GM10266 (cell line): ENCODE measurements at regions not wholly inside any gene's neighbourhood (a gene's known extent, or its start where the extent isn't known, plus 50 kb on each side); places are given as distances from the start of the nearest gene placed in this dataset.

Source experiments
- DNase-seq: peaks from one replicate; pipeline ENCODE4 v3.0.0; 2012; ENCODE audit errors: extremely low spot score
- TF ChIP-seq, protein P1 (sequence below): IDR thresholded peaks from 2 replicates; pipeline ENCODE4 v1.5.1; 2012; ENCODE audit warnings: mild to moderate bottlenecking, low read depth; ENCODE audit not compliant: control insufficient read depth, insufficient read depth; ENCODE audit errors: missing control alignments

DNA sequence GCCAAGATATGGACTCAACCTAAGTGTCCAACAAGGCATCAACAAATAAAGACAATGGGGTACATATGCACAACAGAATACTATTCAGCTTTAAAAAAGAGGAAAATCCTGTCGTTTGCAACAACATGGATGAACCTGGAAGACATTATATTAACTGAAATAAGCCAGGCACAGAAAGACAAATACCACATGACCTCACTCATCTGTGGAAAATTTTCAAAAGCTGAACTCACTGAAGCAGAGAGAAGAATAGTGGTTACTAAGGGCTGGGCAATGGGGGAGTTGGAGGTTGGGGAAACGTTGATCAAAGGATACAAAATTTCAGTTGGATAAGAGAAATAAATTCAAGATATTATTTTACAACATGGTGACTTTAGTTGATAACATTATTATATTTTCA, 221.4 kb upstream of the PITRM1 start:
- TF ChIP-seq, protein P1, sequence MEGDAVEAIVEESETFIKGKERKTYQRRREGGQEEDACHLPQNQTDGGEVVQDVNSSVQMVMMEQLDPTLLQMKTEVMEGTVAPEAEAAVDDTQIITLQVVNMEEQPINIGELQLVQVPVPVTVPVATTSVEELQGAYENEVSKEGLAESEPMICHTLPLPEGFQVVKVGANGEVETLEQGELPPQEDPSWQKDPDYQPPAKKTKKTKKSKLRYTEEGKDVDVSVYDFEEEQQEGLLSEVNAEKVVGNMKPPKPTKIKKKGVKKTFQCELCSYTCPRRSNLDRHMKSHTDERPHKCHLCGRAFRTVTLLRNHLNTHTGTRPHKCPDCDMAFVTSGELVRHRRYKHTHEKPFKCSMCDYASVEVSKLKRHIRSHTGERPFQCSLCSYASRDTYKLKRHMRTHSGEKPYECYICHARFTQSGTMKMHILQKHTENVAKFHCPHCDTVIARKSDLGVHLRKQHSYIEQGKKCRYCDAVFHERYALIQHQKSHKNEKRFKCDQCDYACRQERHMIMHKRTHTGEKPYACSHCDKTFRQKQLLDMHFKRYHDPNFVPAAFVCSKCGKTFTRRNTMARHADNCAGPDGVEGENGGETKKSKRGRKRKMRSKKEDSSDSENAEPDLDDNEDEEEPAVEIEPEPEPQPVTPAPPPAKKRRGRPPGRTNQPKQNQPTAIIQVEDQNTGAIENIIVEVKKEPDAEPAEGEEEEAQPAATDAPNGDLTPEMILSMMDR: no peak
- DNase-seq: no peak

DNA sequence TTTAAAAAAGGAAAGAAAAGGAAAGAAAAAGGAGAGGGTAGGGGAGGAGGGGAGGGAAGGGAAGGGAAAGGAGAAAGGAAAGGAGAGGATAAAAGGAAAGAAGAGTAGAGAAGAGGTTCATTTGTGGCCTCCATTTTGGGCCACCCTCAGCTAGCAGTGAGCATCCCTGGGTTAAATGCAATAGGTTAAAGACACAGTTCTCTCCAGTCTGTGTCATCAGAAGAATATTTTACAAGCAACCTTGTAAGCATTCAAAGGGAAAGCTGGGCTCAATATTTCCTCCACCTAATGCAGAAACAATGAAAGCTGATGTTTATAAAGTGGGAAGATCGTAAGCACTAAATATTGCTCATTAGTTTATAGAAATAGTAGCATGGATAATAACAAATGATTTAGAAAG, 219.1 kb upstream of the PITRM1 start:
- no peak for DNase-seq

DNA sequence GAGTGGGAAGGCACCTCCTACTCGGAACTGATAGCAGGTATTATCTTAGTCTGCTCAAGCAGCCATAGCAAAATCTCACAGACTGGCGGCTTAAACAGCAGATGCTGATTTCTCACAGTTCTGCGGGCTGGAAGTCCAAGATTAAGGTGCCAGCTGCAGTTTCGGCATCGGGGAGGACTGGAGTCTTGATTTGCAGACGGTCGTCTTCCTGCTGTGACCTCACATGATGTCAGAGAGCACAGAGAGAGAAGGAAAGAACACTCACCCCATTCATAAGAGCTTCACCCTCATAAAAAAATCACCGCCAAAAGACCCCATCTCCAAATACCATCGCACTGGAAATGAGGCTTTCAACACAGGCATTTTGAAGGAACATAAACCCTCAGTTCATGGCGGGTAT, 216.5 kb upstream of the PITRM1 start:
- no peak for DNase-seq
- TF ChIP-seq, protein P1: no peak

More for the DNA sequence above, 219.1 kb upstream of the PITRM1 start:
- TF ChIP-seq, protein P1: no peak

DNA sequence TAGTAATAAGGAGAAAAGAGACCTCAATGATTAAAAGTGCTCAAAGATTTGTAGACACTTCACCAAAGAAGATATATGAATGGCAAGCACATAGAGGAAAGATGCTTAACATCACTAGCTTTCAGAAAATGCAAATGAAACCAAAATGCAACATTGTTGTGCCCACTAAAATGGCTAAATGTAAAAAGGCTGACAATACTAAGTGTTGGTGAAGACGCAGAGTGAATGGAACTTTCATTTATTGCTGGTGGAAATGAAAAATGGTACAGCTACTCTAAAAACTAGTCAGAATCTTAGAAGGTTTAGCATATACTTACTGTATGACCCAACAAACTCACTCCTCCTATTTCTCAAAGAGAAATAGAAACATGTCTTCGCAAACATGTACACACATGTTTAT, 212.9 kb upstream of the PITRM1 start:
- TF ChIP-seq, protein P1: no peak
- DNase-seq: no peak

DNA sequence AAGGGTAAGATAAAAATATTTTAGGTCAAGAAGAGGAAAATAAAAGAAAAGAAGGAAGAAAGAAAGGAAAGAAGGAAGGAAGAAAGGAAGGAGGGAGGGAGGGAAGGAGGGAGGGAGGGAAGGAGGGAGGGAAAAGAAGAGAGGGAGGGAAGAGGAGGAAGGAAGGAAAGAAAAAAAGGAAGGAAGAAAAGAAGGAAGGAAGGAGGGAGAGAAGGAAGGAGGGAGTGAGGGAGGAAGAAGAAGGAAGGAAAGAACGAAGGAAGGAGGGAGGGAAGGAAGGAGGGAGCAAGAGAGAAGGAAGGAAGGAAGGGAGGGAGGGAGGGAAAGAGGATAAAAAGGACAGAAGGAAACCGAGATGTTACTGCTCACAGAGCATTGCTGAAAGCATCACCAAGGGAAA, 209.5 kb upstream of the PITRM1 start:
- TF ChIP-seq, protein P1: no peak
- DNase-seq: no peak

DNA sequence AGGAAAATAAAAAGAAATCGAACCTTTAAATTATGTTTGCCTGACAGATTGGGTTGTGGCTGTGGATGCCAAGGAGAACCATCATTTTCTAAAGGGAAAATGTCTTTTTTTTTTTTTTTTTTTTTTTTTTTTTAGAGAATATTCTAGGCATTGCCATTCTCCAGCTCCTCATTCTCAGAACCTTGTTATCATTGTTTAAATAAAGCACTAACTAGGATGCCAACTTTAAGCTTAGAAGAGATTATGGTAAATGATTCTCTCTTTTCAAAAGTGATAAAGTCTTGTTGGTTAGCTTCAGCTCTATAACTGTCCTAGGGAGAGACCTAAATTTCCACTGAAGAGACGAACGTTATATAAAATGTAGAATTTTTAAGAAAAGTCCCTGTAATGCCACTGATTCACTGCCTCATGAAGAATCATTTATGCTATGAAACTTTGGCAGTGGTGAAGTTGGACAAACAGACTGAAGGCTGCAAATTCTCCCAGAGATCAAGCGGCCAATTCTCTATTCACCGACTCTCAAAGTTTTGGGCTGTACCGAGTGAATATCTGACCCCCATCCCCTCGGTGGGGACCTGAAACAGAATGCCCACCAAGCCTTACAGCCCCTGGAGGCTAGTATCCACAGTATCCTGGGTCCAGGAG, 207.9 kb upstream of the PITRM1 start:
- DNase-seq: no peak
- TF ChIP-seq, protein P1: no peak

DNA sequence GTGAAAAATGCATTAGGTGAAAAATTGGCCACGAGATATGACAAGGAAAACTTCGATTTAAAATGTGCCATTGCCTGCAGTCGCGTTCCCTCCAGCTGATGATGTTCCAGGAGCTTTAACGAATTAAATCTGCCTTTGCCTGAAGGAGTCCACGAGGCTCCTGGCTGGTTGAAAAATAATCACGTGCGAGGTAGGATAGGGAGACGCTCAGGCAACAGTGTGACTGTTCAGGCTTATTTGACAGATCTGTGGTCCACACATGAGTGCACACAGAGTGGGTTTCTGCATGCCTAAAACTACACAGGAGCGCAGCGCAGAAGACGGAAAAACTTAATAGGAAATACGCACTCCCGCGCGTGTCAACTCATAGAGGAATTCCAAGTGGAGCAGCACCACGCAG, 204.0 kb upstream of the PITRM1 start:
- TF ChIP-seq, protein P1: no peak

More for the DNA sequence above, 204.0 kb upstream of the PITRM1 start:
- no peak for DNase-seq
